ENCODE measurements at regions not wholly inside any gene's neighbourhood (a gene's known extent, or its start where the extent isn't known, plus 50 kb on each side); places are given as distances from the start of the nearest gene placed in this dataset.

DNA sequence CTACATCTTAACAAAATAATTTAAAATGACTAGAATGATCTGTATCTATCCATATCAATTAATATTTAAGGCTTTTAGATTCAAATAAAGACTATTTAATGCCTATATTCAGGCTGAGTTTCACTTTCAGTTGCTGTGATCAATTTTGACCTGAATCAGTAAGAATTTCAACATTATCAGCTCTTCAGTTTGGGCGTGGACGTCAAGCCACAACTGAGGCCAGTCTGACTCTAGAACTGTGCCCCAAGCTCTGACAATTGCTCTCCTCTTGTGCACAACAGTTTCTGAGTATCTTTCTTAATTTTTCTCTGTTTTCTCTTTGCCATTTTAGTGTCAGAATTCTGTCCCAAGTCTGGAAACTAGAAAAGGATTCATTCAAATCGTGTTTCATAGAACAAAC, 1095.5 kb downstream of the PLA2G4A start:
- intact Hi-C loops (cut with micrococcal nuclease; ENCODE audit: unreplicated experiment): no loop called here
- CTCF ChIA-PET (ENCODE audit: unreplicated experiment): no interaction called here
- Histone ChIP-seq H3K4me2 (ENCODE audit: low read length) (no peak overlapping the region), H3K4me3 (ENCODE audit: low read depth, low read length, poor library complexity, severe bottlenecking) (no peak overlapping the region), H3K27ac (ENCODE audit: low read depth, low read length, poor library complexity, severe bottlenecking) (no peak overlapping the region), H3K9me2 (ENCODE audit: insufficient read depth, low read length) (no peaks in the 10 kb centered on the region), H3K79me2 (ENCODE audit: insufficient read depth, low read depth, low read length) (no peaks in the 10 kb centered on the region), H3K9me3 (ENCODE audit: low read length) (no peaks in the 10 kb centered on the region), H3K36me3 (ENCODE audit: insufficient read depth, low read length) (no peaks in the 10 kb centered on the region), H2AFZ (ENCODE audit: low read length) (no peak overlapping the region), H4K20me1 (ENCODE audit: insufficient read depth, low read length) (no peaks in the 10 kb centered on the region), H3K4me1 (ENCODE audit: insufficient read depth, low read length, poor library complexity, severe bottlenecking) (no peaks in the 10 kb centered on the region)
- TF ChIP-seq, protein P1, sequence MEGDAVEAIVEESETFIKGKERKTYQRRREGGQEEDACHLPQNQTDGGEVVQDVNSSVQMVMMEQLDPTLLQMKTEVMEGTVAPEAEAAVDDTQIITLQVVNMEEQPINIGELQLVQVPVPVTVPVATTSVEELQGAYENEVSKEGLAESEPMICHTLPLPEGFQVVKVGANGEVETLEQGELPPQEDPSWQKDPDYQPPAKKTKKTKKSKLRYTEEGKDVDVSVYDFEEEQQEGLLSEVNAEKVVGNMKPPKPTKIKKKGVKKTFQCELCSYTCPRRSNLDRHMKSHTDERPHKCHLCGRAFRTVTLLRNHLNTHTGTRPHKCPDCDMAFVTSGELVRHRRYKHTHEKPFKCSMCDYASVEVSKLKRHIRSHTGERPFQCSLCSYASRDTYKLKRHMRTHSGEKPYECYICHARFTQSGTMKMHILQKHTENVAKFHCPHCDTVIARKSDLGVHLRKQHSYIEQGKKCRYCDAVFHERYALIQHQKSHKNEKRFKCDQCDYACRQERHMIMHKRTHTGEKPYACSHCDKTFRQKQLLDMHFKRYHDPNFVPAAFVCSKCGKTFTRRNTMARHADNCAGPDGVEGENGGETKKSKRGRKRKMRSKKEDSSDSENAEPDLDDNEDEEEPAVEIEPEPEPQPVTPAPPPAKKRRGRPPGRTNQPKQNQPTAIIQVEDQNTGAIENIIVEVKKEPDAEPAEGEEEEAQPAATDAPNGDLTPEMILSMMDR (conservative IDR thresholded peaks at IDR 0.05; ENCODE audit: low read length): no peak
- no peak for TF ChIP-seq EZH2phosphoT487 (IDR thresholded peaks at IDR 0.05; ENCODE audit: borderline replicate concordance, low read depth, low read length)
- POLR2A ChIA-PET: no interaction called here
- no peak for DNase-seq (ENCODE audit: low spot score)
- BruUV-seq (replicated peaks): no TSS peak

DNA sequence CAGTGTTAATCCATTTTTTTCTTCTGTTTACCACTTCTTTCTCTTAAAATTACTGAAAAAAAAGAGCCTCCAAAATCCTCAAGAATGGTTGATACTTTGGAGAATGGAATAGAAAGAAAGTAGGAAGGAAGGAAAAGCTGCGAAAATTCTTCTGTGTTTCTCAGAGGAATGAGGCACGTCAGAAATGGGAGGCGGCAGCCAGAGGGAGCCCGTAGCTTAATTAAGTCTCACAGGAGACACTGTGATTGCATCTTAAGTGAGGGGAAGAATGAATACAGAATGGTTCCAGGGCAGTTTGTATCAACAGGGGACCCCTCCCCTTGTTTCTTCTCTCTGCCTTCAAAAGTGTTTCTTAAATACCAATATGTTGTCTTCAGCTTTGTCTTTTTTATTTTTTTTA, 1099.5 kb downstream of the PLA2G4A start:
- ChIA-PET POLR2A (interaction anchor here (0.8 to 1.6 kb wide), 2 partner anchors 9 to 15 kb away, joined by 3 read pairs; no protein-coding TSS in a partner anchor), CTCF (ENCODE audit: unreplicated experiment) (no interaction called here)
- H3K4me3 ChIP-seq (ENCODE audit: low read depth, low read length, poor library complexity, severe bottlenecking): no peak overlapping the region
- H2AFZ ChIP-seq (ENCODE audit: low read length): no peak overlapping the region
- no peaks in the 10 kb centered on the region for H3K79me2 ChIP-seq (ENCODE audit: insufficient read depth, low read depth, low read length)
- no peak for DNase-seq (ENCODE audit: low spot score)
- no peak overlapping the region for H3K27ac ChIP-seq (ENCODE audit: low read depth, low read length, poor library complexity, severe bottlenecking)
- no TSS peak for BruUV-seq (replicated peaks)
- TF ChIP-seq, protein P1 (conservative IDR thresholded peaks at IDR 0.05; ENCODE audit: low read length): no peak
- no peak for TF ChIP-seq EZH2phosphoT487 (IDR thresholded peaks at IDR 0.05; ENCODE audit: borderline replicate concordance, low read depth, low read length)
- no peaks in the 10 kb centered on the region for H4K20me1 ChIP-seq (ENCODE audit: insufficient read depth, low read length)
- no peak overlapping the region for H3K4me2 ChIP-seq (ENCODE audit: low read length)
- no peaks in the 10 kb centered on the region for H3K9me3 ChIP-seq (ENCODE audit: low read length)
- H3K36me3 ChIP-seq (ENCODE audit: insufficient read depth, low read length): no peaks in the 10 kb centered on the region
- intact Hi-C loops (cut with micrococcal nuclease; ENCODE audit: unreplicated experiment): no loop called here
- H3K4me1 ChIP-seq (ENCODE audit: insufficient read depth, low read length, poor library complexity, severe bottlenecking): no peaks in the 10 kb centered on the region
- no peaks in the 10 kb centered on the region for H3K9me2 ChIP-seq (ENCODE audit: insufficient read depth, low read length)

DNA sequence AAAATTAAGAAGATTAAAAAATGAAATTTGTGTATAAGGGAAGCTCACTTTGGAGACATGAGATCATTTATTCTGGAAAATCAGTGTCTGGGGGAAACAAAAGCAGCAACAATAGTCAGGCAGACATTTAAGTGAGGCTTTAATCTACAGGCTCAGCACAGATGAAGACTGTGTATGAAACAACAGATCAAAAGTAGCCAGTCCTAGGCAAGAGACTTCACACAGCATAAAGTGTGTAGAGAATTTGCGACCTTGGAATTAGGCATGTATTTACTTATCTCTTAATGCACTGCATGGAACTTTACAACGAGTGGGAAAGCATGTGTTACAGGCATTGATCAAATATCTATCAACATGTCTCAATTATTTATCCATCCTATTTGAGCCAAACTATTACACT, 1099.9 kb downstream of the PLA2G4A start:
- H3K9me3 ChIP-seq (ENCODE audit: low read length): no peaks in the 10 kb centered on the region
- no peak for DNase-seq (ENCODE audit: low spot score)
- no peak overlapping the region for H3K4me3 ChIP-seq (ENCODE audit: low read depth, low read length, poor library complexity, severe bottlenecking)
- intact Hi-C loops (cut with micrococcal nuclease; ENCODE audit: unreplicated experiment): no loop called here
- H3K9me2 ChIP-seq (ENCODE audit: insufficient read depth, low read length): no peaks in the 10 kb centered on the region
- no peak overlapping the region for H2AFZ ChIP-seq (ENCODE audit: low read length)
- H3K36me3 ChIP-seq (ENCODE audit: insufficient read depth, low read length): no peaks in the 10 kb centered on the region
- H3K4me2 ChIP-seq (ENCODE audit: low read length): no peak overlapping the region
- H3K79me2 ChIP-seq (ENCODE audit: insufficient read depth, low read depth, low read length): no peaks in the 10 kb centered on the region
- CTCF ChIA-PET (ENCODE audit: unreplicated experiment): no interaction called here
- POLR2A ChIA-PET: interaction anchor here (0.8 to 1.6 kb wide), 2 partner anchors 9 to 14 kb away, joined by 3 read pairs; no protein-coding TSS in a partner anchor
- TF ChIP-seq EZH2phosphoT487 (IDR thresholded peaks at IDR 0.05; ENCODE audit: borderline replicate concordance, low read depth, low read length): no peak
- TF ChIP-seq, protein P1 (conservative IDR thresholded peaks at IDR 0.05; ENCODE audit: low read length): no peak
- H4K20me1 ChIP-seq (ENCODE audit: insufficient read depth, low read length): no peaks in the 10 kb centered on the region
- no TSS peak for BruUV-seq (replicated peaks)
- no peaks in the 10 kb centered on the region for H3K4me1 ChIP-seq (ENCODE audit: insufficient read depth, low read length, poor library complexity, severe bottlenecking)
- H3K27ac ChIP-seq (ENCODE audit: low read depth, low read length, poor library complexity, severe bottlenecking): no peak overlapping the region

Measured in OCI-LY7 (cell line).